ENCODE measurements at regions not wholly inside any gene's neighbourhood (a gene's known extent, or its start where the extent isn't known, plus 50 kb on each side); places are given as distances from the start of the nearest gene placed in this dataset.
"Not testable (repeated sequence)": the region's sequence is repeated elsewhere in the genome, so short reads cannot be mapped to it uniquely, and the experiment has no call there.

DNA sequence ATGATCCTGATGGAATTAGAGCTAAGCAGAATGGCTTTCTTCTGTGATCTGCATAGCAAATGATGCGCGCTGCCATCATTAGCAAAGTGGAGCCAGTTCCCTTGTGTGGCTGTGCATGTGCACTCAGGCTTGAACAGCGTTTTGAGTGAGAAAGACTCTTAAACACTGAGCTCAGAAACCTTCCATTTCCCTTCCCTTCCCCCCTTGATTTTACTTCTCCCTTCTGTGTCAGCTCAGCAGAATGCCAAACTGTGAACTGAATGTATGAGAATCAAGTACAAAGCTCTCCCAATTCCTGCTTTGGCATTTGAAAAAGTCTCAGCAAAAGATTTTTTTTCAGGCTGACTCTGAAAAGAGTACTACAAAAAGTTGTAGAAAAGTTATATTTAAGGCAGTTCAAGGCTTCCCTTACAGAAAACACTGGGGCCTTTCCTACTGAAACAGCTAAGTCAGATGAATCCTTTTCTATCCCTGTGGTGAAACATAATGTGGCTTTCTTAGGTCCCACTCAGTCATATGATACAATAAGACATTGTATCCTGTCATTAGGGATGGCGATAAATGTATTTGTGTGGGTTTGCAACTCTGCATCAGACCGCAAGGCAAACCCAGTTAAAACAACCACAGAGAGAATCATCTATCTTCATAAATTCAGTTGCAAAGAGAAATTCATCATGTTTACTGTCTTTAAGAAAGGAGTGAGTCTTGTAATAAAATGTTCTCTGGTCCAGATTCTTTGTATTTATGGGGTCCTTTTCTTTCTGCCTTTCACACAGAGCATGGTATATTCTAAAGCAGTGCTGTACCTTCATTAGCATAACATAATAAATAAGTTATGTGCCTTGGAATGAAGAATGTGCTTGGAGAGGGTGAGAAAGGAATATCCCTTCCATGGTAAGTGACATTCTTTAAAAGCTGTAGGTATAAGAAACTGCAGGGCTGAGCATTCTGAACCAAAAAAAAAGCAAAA is 222.6 kb downstream of the CAAP1 start:
- Histone ChIP-seq H3K79me2 (ENCODE audit: insufficient read depth, low read depth, low read length) (no peaks in the 10 kb centered on the region), H3K27ac (ENCODE audit: low read depth, low read length, poor library complexity, severe bottlenecking) (no peak overlapping the region), H2AFZ (ENCODE audit: low read length) (no peak overlapping the region), H3K4me3 (ENCODE audit: low read depth, low read length, poor library complexity, severe bottlenecking) (no peak overlapping the region), H3K4me1 (ENCODE audit: insufficient read depth, low read length, poor library complexity, severe bottlenecking) (no peaks in the 10 kb centered on the region), H3K36me3 (ENCODE audit: insufficient read depth, low read length) (no peaks in the 10 kb centered on the region), H3K9me3 (ENCODE audit: low read length) (no peaks in the 10 kb centered on the region), H3K4me2 (ENCODE audit: low read length) (0 out of 2 replicates have a peak overlapping the region, but pooled peaks have one; percentile 7), H3K9me2 (ENCODE audit: insufficient read depth, low read length) (no peaks in the 10 kb centered on the region), H4K20me1 (ENCODE audit: insufficient read depth, low read length) (no peaks in the 10 kb centered on the region)
- CTCF ChIA-PET (ENCODE audit: unreplicated experiment), result no interaction called here
- intact Hi-C loops (cut with micrococcal nuclease; ENCODE audit: unreplicated experiment), result loop anchor here (10.0 kb wide), 1 partner anchor 55 kb away; no protein-coding TSS in a partner anchor
- no peak for TF ChIP-seq EZH2phosphoT487 (IDR thresholded peaks at IDR 0.05; ENCODE audit: borderline replicate concordance, low read depth, low read length)
- no peak for TF ChIP-seq CTCF (conservative IDR thresholded peaks at IDR 0.05; ENCODE audit: low read length)
- no TSS peak for BruUV-seq (replicated peaks)
- peak; percentile 12 for DNase-seq (ENCODE audit: low spot score)
- POLR2A ChIA-PET, result no interaction called here

DNA sequence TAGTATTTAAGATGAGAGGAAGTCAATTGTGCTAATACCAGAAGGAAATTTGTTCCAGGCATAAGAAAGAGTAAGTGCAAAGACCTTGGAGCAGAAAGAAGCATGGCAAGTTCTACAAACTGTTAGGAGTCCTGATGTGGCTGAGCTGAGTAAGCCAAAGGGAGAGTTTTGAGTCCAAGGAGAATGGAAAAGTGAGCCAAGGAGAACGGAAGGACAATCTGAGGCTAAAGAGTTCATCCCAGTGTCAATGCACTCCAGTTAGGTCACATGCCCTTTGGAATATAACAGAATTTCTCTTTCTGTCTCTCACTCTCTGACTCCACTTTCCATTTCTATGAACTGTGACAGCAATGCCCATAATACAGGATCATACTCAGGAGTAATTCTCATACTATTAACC is 224.7 kb downstream of the CAAP1 start:
- DNase-seq (ENCODE audit: low spot score), result no peak
- no peaks in the 10 kb centered on the region for H3K79me2 ChIP-seq (ENCODE audit: insufficient read depth, low read depth, low read length)
- TF ChIP-seq CTCF (conservative IDR thresholded peaks at IDR 0.05; ENCODE audit: low read length) (no peak), EZH2phosphoT487 (IDR thresholded peaks at IDR 0.05; ENCODE audit: borderline replicate concordance, low read depth, low read length) (no peak)
- no peaks in the 10 kb centered on the region for H3K4me1 ChIP-seq (ENCODE audit: insufficient read depth, low read length, poor library complexity, severe bottlenecking)
- no peak overlapping the region for H3K4me3 ChIP-seq (ENCODE audit: low read depth, low read length, poor library complexity, severe bottlenecking)
- no peaks in the 10 kb centered on the region for H3K36me3 ChIP-seq (ENCODE audit: insufficient read depth, low read length)
- H2AFZ ChIP-seq (ENCODE audit: low read length), result no peak overlapping the region; the same call in 1 of the 2 replicates
- CTCF ChIA-PET (ENCODE audit: unreplicated experiment), result no interaction called here
- POLR2A ChIA-PET, result interaction anchor here (0.7 kb wide), 1 partner anchor 375 kb away, joined by 3 read pairs; no protein-coding TSS in a partner anchor
- H3K27ac ChIP-seq (ENCODE audit: low read depth, low read length, poor library complexity, severe bottlenecking), result no peak overlapping the region
- H3K9me2 ChIP-seq (ENCODE audit: insufficient read depth, low read length), result no peaks in the 10 kb centered on the region
- no peaks in the 10 kb centered on the region for H4K20me1 ChIP-seq (ENCODE audit: insufficient read depth, low read length)
- H3K9me3 ChIP-seq (ENCODE audit: low read length), result no peaks in the 10 kb centered on the region
- BruUV-seq (replicated peaks), result no TSS peak
- H3K4me2 ChIP-seq (ENCODE audit: low read length), result no peak overlapping the region
- intact Hi-C loops (cut with micrococcal nuclease; ENCODE audit: unreplicated experiment), result loop anchor here (10.0 kb wide), 1 partner anchor 57 kb away; no protein-coding TSS in a partner anchor

- H4K20me1 ChIP-seq (ENCODE audit: insufficient read depth, low read length), result no peaks in the 10 kb centered on the region
- no peak for DNase-seq (ENCODE audit: low spot score)
- POLR2A ChIA-PET, result no interaction called here
- intact Hi-C loops (cut with micrococcal nuclease; ENCODE audit: unreplicated experiment), result loop anchor here (10.0 kb wide), 1 partner anchor 59 kb away; no protein-coding TSS in a partner anchor
- no peaks in the 10 kb centered on the region for H3K79me2 ChIP-seq (ENCODE audit: insufficient read depth, low read depth, low read length)
- H3K36me3 ChIP-seq (ENCODE audit: insufficient read depth, low read length), result no peaks in the 10 kb centered on the region
- no peaks in the 10 kb centered on the region for H3K9me3 ChIP-seq (ENCODE audit: low read length)
- no peak overlapping the region for H3K4me3 ChIP-seq (ENCODE audit: low read depth, low read length, poor library complexity, severe bottlenecking)
- H2AFZ ChIP-seq (ENCODE audit: low read length), result no peak overlapping the region
- H3K4me2 ChIP-seq (ENCODE audit: low read length), result 0 out of 2 replicates have a peak overlapping the region, but pooled peaks have one; percentile 5
- H3K9me2 ChIP-seq (ENCODE audit: insufficient read depth, low read length), result no peaks in the 10 kb centered on the region
- CTCF ChIA-PET (ENCODE audit: unreplicated experiment), result no interaction called here
- BruUV-seq (replicated peaks), result no TSS peak
- no peak for TF ChIP-seq CTCF (conservative IDR thresholded peaks at IDR 0.05; ENCODE audit: low read length)
- TF ChIP-seq EZH2phosphoT487 (IDR thresholded peaks at IDR 0.05; ENCODE audit: borderline replicate concordance, low read depth, low read length), result no peak
- no peak overlapping the region for H3K27ac ChIP-seq (ENCODE audit: low read depth, low read length, poor library complexity, severe bottlenecking)
- H3K4me1 ChIP-seq (ENCODE audit: insufficient read depth, low read length, poor library complexity, severe bottlenecking), result no peaks in the 10 kb centered on the region
Observed at GRCh38 chr9:26665666-26666065, 226.9 kb downstream of the CAAP1 start.

DNA sequence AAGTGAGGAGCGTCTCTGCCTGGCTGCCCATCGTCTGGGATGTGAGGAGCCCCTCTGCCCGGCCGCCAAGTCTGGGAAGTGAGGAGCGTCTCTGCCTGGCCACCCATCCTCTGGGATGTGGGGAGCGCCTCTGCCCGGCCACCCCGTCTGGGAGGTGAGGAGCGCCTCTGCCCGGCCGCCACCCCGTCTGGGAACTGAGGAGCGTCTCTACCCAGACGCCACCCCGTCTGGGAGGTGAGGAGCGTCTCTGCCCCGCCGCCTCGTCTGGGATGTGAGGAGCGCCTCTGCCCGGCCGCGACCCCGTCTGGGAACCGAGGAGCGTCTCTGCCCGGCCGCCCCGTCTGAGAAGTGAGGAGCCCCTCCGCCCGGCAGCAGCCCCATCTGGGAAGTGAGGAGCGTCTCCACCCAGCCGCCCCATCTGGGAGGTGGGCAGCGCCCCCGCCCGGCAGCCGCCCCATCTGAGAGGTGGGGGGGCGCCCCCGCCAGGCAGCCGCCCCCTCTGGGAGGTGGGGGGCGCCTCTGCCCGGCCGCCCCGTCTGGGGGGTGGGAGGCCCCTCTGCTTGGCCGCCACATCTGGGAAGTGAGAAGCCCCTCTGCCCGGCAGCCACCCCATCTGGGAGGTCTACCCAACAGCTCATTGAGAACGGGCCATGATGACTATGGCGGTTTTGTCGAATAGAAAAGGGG is 228.4 kb downstream of the CAAP1 start:
- H4K20me1 ChIP-seq (ENCODE audit: insufficient read depth, low read length); DNase-seq (ENCODE audit: low spot score); H3K9me2 ChIP-seq (ENCODE audit: insufficient read depth, low read length); H3K79me2 ChIP-seq (ENCODE audit: insufficient read depth, low read depth, low read length); H3K4me3 ChIP-seq (ENCODE audit: low read depth, low read length, poor library complexity, severe bottlenecking); H2AFZ ChIP-seq (ENCODE audit: low read length); H3K27ac ChIP-seq (ENCODE audit: low read depth, low read length, poor library complexity, severe bottlenecking); H3K9me3 ChIP-seq (ENCODE audit: low read length); POLR2A ChIA-PET; H3K4me1 ChIP-seq (ENCODE audit: insufficient read depth, low read length, poor library complexity, severe bottlenecking); BruUV-seq (replicated peaks); H3K36me3 ChIP-seq (ENCODE audit: insufficient read depth, low read length); H3K4me2 ChIP-seq (ENCODE audit: low read length); CTCF ChIA-PET (ENCODE audit: unreplicated experiment): not testable (repeated sequence)
- intact Hi-C loops (cut with micrococcal nuclease; ENCODE audit: unreplicated experiment), result loop anchor here (10.0 kb wide), 1 partner anchor 61 kb away; no protein-coding TSS in a partner anchor

All from OCI-LY7 (cell line).